OCI-LY1 (cell line): ENCODE measurements at regions not wholly inside any gene's neighbourhood (a gene's known extent, or its start where the extent isn't known, plus 50 kb on each side); places are given as distances from the start of the nearest gene placed in this dataset.

Experiments used
- CTCF ChIP-seq: fragments of 200-600 bp; sonication (generic), shearing (Covaris generic); IDR thresholded peaks from 2 replicates; pipeline ENCODE4 v1.5.1; 2017; ENCODE audit warnings: mild to moderate bottlenecking, antibody characterized with exemption, low read length, moderate library complexity, mixed read lengths
- EZH2 ChIP-seq: fragments of 200-600 bp; sonication (generic), shearing (Covaris generic); IDR thresholded peaks from 2 replicates; pipeline ENCODE4 v1.8.0; 2017; ENCODE audit warnings: borderline replicate concordance, mixed run types, mild to moderate bottlenecking, antibody characterized with exemption, low read length, moderate library complexity, mixed read lengths

- TF ChIP-seq CTCF (no peak), EZH2 (no peak)
These were observed 485.8 kb upstream of the PROK2 start for GRCh38 chr3:72270730-72271129.
